ENCODE measurements at regions not wholly inside any gene's neighbourhood (a gene's known extent, or its start where the extent isn't known, plus 50 kb on each side); places are given as distances from the start of the nearest gene placed in this dataset.
"Not testable (repeated sequence)": the region's sequence is repeated elsewhere in the genome, so short reads cannot be mapped to it uniquely, and the experiment has no call there.

GRCh38 chr3:125822175-125822574 is 146.8 kb upstream of the ROPN1B start:
- TF ChIP-seq POLR2A, CTCF, POLR2AphosphoS5, EP300 (IDR thresholded peaks at IDR 0.05): not testable (repeated sequence)
